NOMO-1 treated with DMSO at 0.1 percent for 48 hours (cell line): ENCODE measurements at regions not wholly inside any gene's neighbourhood (a gene's known extent, or its start where the extent isn't known, plus 50 kb on each side); places are given as distances from the start of the nearest gene placed in this dataset.
A peak's percentile ranks its signal among the peaks of the same experiment; 100 is the strongest.

Experiments
- DNase-seq: peaks from one replicate; lab custom pipeline; 2025; ENCODE audit not compliant: unreplicated experiment; lab: John Stamatoyannopoulos, UW

- no peak for DNase-seq
These were observed 69.0 kb upstream of the NLK start for GRCh38 chr17:27973258-27974044.

DNA sequence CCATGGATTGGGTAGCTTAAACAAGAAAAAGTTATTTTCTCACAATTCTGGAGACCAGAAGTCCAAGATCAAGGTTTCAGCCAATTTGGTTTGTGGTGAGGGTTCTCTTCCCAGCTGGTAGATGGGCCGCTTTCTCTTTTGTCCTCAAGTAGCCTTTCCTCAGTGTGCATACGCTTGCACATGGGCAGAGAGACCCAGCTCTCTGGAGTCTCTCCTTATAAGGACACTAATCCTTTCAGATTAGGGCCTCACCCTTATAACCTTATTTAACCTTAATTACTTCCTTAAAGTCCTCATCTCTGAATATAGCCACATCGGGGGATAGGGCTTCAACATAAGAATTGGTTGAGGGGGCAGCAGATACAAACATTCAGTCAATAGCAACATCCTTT, 68.4 kb upstream of the NLK start:
- DNase-seq: no peak

DNA sequence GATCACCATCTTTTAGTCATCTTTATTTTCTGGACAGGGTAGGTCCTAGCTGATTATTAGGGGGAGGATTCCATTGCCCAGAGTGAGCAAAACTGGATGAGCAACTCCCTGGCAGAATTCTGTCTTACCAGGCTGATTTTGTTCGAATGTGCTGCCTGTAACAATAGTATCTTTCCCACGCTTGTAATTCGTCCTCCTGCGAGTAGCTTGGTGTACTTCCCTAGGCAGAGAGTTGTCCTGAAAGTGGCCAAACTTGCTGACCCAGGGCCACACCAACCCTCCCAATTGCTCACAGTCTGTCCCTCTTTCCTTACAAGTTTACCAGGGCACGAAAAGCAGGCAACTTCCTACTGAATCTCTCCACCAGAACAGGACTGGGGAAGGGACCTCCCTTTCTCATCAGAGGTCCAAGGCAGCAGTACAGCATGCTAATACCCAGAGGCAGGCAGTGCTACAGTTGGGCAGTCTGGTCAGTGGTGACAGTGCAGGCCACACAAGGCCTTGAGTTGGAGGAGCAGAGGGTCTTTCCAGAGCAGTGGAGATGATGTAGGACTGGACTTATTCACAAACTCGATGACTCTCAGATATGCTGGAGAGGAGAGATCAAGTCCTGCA, 67.8 kb upstream of the NLK start:
- DNase-seq: no peak

GRCh38 chr17:27975146-27976011, 67.1 kb upstream of the NLK start:
- no peak for DNase-seq

DNA sequence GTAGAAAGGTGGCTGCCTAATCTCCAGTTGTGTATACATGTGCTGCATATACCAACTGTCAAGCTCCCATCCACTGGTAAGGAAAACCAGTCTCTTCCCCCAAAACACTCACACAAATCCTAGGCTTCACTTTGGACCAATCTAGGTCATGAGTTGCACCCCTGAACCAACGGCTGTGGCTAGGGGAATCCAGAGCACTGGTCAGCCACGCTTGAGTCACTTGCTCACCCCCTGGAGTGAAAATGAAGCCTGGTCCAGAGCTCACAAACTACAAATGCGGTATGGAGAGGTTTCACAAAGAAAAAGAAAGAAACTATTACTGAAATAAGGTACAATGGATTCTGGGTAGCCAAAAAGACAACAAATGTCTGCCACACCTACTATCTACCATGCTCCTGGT, 66.1 kb upstream of the NLK start:
- no peak for DNase-seq

GRCh38 chr17:27977751-27978688, 64.5 kb upstream of the NLK start:
- DNase-seq: no peak

- no peak for DNase-seq
These were observed 63.7 kb upstream of the NLK start for GRCh38 chr17:27978689-27979175.

- no peak for DNase-seq
These were observed 62.4 kb upstream of the NLK start for GRCh38 chr17:27980043-27980442.

DNA sequence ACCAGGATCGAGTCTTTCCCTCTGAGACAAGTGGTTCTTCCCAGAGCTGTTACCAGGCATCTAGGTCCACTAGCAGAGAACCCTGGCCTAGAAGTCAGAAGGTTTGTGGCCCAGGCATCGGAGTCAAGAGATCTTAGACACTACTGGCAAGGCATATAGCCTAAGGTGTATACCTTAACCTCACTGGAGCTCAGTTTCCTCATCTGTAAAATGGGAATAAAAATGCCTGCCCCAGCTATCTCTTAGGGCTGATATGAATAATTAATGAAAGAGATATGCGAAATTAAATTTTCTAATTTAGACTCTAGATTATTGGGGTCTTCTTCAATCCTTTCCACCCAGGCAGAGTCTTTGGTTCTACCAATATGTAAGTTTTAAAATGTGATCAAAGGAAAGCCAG, 60.5 kb upstream of the NLK start:
- DNase-seq: no peak

DNA sequence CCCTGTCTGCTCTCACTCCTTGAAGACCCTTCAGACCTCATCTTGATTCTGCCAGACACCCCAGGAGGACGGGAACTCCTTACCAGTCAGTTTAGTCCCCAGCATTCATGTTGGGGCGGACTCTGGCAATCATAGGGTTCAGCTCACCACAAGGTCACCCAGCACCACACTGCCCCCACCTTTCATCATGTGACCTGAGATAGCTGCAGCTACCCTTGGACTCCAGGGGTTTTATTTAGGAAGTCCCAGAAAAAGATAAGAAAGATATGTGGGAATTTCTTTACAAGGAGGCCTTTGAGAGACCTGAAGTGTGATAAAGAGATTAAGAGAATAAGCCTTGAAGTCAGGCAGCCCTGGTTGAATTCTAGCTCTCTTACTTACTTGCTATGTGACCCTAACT, 59.8 kb upstream of the NLK start:
- no peak for DNase-seq

DNA sequence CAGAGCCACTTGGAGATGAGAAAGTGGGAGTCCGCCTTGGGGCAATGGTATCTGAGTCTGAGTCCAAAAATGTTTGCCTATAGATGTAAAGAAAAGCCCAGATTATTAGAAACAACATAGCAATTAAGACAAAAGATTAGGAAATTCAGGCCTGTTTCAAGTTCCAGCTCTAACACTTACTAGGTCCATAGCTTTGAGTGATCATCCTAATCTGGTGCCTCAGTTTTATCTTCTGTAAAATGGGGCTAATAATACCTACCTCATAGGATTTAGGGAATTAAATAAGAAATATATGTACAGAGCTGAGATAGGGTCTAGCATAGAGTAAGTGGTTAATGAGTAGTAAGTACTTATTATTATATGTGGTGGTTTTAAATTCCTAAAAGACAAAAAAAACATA, 58.6 kb upstream of the NLK start:
- DNase-seq: no peak

DNA sequence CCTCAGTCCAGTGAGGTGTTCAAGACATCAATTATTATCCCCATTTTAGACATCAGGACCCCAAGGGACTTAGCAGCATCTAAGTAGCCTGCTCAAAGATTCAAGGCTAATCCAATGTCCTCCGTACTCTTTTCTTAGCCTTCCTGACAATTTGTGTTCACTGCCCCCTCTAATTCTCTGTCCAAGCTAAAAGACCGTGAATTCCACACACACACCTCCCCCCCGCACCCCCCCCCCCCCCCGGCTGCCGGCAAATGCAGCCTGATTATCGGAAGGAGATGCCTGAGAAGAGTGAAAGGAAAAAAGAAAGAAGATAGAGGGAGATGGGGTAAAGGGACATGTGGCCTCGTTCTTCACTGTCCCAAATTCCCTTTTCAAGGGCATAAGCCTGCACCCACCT, 58.1 kb upstream of the NLK start:
- DNase-seq: no peak

GRCh38 chr17:27984816-27985215, 57.7 kb upstream of the NLK start:
- DNase-seq: no peak

DNA sequence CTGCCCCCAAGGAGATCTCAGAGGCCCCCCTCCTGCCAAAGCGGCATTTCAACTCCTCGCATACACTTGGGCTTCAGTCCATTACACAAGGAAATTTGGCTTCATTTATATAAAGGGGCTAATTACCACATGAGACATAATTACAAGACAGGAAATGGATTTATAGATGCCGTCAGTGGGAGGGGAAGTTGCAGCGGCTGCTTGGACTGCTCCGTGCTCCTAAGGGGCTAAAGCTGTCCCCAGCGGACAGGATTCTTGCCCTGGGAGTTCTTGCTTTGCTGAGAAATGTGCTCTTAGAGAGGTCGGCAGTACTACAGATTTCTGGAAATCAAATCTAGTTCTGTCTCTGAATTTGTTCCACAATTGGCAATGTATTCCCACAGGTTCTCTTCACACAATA, 57.2 kb upstream of the NLK start:
- DNase-seq: peak; percentile 72

DNA sequence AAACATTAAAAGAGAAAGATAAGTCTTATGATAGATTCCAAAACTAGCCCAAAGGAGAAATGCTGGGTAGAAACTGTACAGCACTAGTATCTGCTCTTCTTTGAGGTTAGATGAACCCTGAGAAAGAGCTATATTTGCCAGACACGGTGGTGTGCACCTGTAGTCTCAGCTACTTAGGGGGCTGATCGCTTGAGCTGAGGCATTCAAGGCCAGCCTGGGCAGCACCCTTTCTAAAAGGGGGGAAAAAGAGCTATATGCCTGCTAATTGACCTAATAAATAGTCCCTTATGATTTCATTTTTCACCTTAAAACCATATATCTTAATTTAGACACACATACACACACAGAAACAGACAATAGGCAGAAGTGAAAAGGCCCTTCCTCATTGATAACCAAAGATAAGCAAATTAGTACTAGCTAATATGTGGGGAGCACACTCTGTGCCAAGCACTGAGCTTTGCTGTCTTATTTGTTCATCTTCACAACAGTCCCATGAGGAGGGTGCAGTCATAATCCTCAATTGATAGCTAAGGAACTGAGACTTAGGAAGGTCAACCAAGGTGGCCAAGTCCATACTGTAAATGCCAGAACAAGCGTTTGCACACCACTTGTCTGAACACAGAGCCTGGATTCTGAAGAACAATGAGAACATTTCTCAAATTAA, 56.6 kb upstream of the NLK start:
- no peak for DNase-seq

GRCh38 chr17:27986805-27987684, 55.4 kb upstream of the NLK start:
- no peak for DNase-seq

GRCh38 chr17:27989046-27989445, 53.4 kb upstream of the NLK start:
- no peak for DNase-seq

DNA sequence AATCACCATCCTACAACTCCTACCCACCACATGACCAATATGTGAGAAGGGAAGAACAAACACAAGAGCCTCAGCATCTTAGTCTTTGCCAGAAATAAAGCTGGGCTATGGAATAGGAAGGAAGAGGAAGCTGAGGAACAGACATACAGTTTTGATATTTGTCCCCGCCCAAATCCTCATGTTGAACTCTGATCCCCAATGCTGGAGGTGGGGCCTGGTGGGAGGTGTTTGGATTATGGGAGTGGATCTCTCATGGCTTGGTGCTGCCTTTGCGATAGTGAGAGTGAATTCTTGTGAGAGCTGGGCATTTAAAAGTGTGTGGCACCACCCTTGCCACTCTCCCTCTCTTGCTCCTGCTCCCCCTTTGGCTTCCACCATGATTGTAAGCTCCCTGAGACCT, 52.4 kb upstream of the NLK start:
- no peak for DNase-seq

DNA sequence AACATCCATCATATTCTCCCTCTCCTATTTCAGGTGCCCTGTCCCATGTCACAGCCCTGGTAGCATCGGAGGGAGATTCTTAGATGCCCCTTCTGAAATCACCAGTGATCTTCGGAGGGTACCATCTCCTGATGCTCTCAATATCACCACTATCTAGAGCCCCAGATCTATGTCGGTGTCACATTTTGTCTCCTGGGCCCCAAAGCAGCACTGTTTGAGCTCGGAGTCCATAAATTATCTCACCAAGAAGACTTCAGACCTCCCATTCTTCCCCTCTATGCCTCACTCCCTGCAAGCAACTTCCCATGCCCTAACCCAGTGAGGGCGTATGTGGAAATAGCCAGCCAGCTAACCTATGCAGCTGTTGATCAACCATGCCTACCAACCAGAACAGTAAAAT, 51.5 kb upstream of the NLK start:
- no peak for DNase-seq
